GM12874 (cell line): ENCODE measurements at regions not wholly inside any gene's neighbourhood (a gene's known extent, or its start where the extent isn't known, plus 50 kb on each side); places are given as distances from the start of the nearest gene placed in this dataset.

Source experiments
- CTCF ChIP-seq: IDR thresholded peaks from 2 replicates; pipeline ENCODE4 v1.5.1; 2011; ENCODE audit warnings: low read depth, mild to moderate bottlenecking, control low read depth, low read length, moderate library complexity; ENCODE audit not compliant: insufficient read depth

DNA sequence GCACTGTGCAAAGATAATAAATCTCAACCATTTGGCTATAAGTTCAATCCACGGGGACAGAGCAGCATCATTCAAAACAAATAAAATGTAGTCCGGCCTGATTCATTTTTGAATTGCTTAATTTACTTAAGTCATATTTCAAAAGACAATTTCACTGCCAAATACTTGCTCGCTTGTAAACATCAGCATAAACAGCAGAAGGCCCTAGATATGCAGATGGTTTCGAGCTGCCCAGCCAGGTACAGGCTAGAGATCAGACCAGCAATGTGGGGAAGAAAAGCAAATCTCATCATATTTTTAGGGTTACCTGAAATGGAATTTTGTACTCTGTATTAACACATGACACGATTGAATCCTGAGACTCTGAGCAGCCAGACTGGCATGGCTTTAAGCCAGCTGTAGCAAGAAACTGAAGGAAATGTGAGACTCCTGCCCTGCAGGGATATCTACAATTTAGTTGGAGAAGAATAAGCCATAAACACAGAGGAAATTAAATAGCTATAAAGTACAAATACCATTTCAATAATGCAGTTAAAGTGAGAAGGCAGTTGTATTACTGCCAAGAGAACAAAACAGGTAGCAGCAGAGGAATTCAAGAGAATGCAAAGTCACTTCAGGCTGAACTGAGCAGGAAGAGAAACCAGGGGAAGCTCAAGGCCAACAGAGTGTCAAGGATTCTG lies 440.3 kb downstream of the ETS1 start:
- TF ChIP-seq CTCF = no peak

DNA sequence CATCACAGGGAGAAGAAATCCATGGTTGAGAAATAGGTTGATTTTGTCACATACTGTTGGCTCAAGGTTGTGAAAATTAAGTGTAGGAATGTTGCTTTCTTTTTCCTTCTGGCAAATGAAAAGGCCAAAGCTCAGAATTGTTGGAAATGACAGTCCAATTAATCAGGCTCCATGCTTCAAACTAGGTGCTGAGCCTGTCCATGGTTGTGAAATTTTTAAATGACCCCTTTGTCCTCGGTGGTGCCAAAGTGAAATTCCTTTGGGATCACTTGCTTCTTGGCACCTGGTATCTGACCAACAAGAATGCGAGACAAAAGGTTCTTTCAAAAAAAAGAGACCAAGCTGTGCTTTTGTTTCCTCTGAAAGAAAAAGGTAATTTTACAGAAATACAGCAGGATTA lies 451.9 kb downstream of the ETS1 start:
- no peak for TF ChIP-seq CTCF

GRCh38 chr11:128133501-128133900 lies 453.9 kb downstream of the ETS1 start:
- no peak for TF ChIP-seq CTCF

GRCh38 chr11:128130052-128130451 lies 457.3 kb downstream of the ETS1 start:
- TF ChIP-seq CTCF = no peak

- TF ChIP-seq CTCF = no peak
Measured at GRCh38 chr11:128125723-128126122, 461.6 kb downstream of the ETS1 start.

GRCh38 chr11:128116885-128117284 lies 470.5 kb downstream of the ETS1 start:
- no peak for TF ChIP-seq CTCF

DNA sequence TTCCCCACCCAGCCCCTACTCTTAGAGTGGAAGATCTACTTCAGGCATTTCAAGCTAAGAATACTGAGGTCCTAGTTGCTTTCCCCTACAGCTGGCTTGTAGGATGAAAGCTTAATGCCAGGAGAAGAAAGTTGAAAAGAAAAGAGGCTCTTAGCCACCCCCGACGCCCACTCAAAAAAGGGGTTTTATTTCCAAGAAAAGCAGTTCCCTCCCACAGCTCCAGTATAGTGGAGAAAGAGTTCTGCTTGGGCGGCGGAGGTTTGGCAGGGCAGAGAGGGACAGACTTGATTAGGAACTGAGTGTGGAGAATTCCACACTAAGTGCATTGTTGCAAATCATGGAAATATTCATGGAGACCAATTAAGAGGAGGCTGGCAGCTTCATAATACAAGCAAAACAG lies 470.9 kb downstream of the ETS1 start:
- no peak for TF ChIP-seq CTCF
